T-cell (primary cell): ENCODE measurements at regions not wholly inside any gene's neighbourhood (a gene's known extent, or its start where the extent isn't known, plus 50 kb on each side); places are given as distances from the start of the nearest gene placed in this dataset.

Experiments used
- ATAC-seq, 4 experiments: fragments of 200-7000 bp in 3 of 4; fragments of 150-1000 bp in 1 of 4; cut with Tn5 transposase; replicated peaks in 1 of 4; 1 replicate in 3 of 4; 2 replicates in 1 of 4; pipeline ENCODE4 v1.10.0; 2021; ENCODE audit warnings: moderate library complexity in 3 of 4, mild to moderate bottlenecking in 2 of 4, moderate number of reproducible peaks in 1 of 4
- CTCF ChIA-PET, 2 donors: fragments of 300-600 bp; sonication (Branson Sonifier 250); formaldehyde crosslinking; loops; one replicate each; lab custom pipeline; 2022; ENCODE audit warnings: antibody characterized with exemption in 2 of 2; lab: Charles Lee
- POLR2A ChIA-PET, 2 donors: fragments of 300-600 bp; sonication (Branson Sonifier 250); formaldehyde crosslinking; loops; one replicate each; lab custom pipeline; 2022; ENCODE audit warnings: antibody characterized with exemption in 2 of 2; lab: Charles Lee
- DNase-seq, 35 experiments: peaks; one replicate each; pipeline versions ENCODE4 v3.0.0 to v3.0.0-alpha.2; 2013 to 2023
- H3K27ac ChIP-seq: one replicate; pipeline ENCODE4 v1.5.1; 2013; ENCODE audit warnings: low read length
- H3K27me3 ChIP-seq, 2 experiments: replicated peaks in 1 of 2; 1 replicate in 1 of 2; 2 replicates in 1 of 2; pipeline versions ENCODE4 v1.6.1 to v1.7.0; 2013; ENCODE audit warnings: low read length in 1 of 2, mixed read lengths in 1 of 2; ENCODE audit not compliant: control insufficient read depth in 2 of 2, insufficient read depth in 2 of 2; ENCODE audit errors: extremely low read depth in 1 of 2
- H3K36me3 ChIP-seq, 2 donors: 1 replicate in 1 of 2; 2 replicates in 1 of 2; pipeline versions ENCODE4 v1.6.1 to v1.7.0; 2013; ENCODE audit warnings: low read length in 1 of 2; ENCODE audit not compliant: control insufficient read depth in 2 of 2, insufficient read depth in 1 of 2; ENCODE audit errors: extremely low read depth in 1 of 2
- H3K4me1 ChIP-seq, 2 experiments: 1 replicate in 1 of 2; 2 replicates in 1 of 2; pipeline versions ENCODE4 v1.6.1 to v1.7.0; 2013; ENCODE audit warnings: low read length in 2 of 2, mixed read lengths in 1 of 2; ENCODE audit not compliant: insufficient read depth in 2 of 2, control insufficient read depth in 1 of 2; ENCODE audit errors: extremely low read depth in 1 of 2
- H3K4me3 ChIP-seq, 2 donors: 1 replicate in 1 of 2; 2 replicates in 1 of 2; pipeline versions ENCODE4 v1.5.1 to v1.7.0; 2013; ENCODE audit warnings: mild to moderate bottlenecking in 2 of 2, low read length in 1 of 2, moderate library complexity in 1 of 2; ENCODE audit not compliant: control insufficient read depth in 1 of 2; ENCODE audit errors: extremely low read depth in 1 of 2
- H3K9me3 ChIP-seq: 2 replicates; pipeline ENCODE4 v1.7.0; 2013
- H3K27ac Mint-ChIP-seq, 2 donors: one replicate each; pipeline ENCODE4 v1.8.0; 2020 to 2021; ENCODE audit warnings: mild to moderate bottlenecking in 2 of 2, mixed read lengths in 2 of 2
- H3K27me3 Mint-ChIP-seq, 2 donors: one replicate each; pipeline ENCODE4 v1.8.0; 2021 to 2022; ENCODE audit warnings: mixed read lengths in 2 of 2
- H3K36me3 Mint-ChIP-seq: one replicate; pipeline ENCODE4 v1.8.0; 2021; ENCODE audit warnings: mixed read lengths
- H3K4me1 Mint-ChIP-seq, 3 donors: one replicate each; pipeline ENCODE4 v1.8.0; 2020 to 2022; ENCODE audit warnings: mixed read lengths in 3 of 3, mild to moderate bottlenecking in 1 of 3
- H3K4me3 Mint-ChIP-seq, 3 donors: one replicate each; pipeline ENCODE4 v1.8.0; 2020 to 2022; ENCODE audit warnings: mild to moderate bottlenecking in 3 of 3, mixed read lengths in 3 of 3, moderate library complexity in 3 of 3
- H3K9me3 Mint-ChIP-seq, 3 donors: one replicate each; pipeline ENCODE4 v1.8.0; 2020 to 2022; ENCODE audit warnings: mixed read lengths in 3 of 3
- WGBS: methylation state at CpG from one replicate; pipeline ENCODE4 v1.1.5; 2013; ENCODE audit warnings: missing lambda C conversion rate; ENCODE audit not compliant: insufficient coverage; 5-methylcytosine and 5-hydroxymethylcytosine counted together

DNA sequence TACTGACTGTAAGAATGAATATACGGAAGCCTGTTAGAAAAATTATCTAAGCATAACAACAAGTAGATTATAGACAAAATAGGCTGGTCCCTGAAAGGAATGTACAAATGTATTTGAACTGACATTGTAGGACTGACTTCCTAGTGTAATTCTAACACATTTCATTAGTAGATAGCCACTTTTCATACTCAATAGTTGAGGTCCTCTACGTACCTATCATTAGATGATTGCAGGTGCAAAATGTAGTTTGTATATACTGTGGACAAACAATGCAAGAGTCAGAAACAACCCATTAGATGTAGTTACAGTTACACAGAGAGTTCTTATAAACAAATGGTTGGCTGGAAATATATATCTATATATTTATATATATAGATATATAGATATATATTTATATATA lies 402.3 kb upstream of the SLITRK6 start:
- no peak overlapping the region for H3K27ac Mint-ChIP-seq
- no CpG with 5 or more reads among the region's 2 CpGs for WGBS
- H3K9me3 Mint-ChIP-seq = peaks cover 0 to 1% (median 0%) of the 10 kb centered on the region in 3 donors
- ChIA-PET POLR2A (no interaction called here), CTCF (no interaction called here)
- DNase-seq (no peak), ATAC-seq (no peak)
- Histone ChIP-seq H3K4me3 (no peak overlapping the region), H3K27ac (no peak overlapping the region), H3K36me3 (no peaks in the 10 kb centered on the region), H3K4me1 (no peaks in the 10 kb centered on the region), H3K9me3 (no peaks in the 10 kb centered on the region), H3K27me3 (no peaks in the 10 kb centered on the region)
- H3K4me1 Mint-ChIP-seq = no peaks in the 10 kb centered on the region
- H3K27me3 Mint-ChIP-seq = no peaks in the 10 kb centered on the region
- H3K36me3 Mint-ChIP-seq = no peaks in the 10 kb centered on the region
- no peak overlapping the region for H3K4me3 Mint-ChIP-seq

GRCh38 chr13:86193281-86193680 lies 394.1 kb upstream of the SLITRK6 start:
- POLR2A ChIA-PET = no interaction called here
- no peaks in the 10 kb centered on the region for H3K27me3 Mint-ChIP-seq

DNA sequence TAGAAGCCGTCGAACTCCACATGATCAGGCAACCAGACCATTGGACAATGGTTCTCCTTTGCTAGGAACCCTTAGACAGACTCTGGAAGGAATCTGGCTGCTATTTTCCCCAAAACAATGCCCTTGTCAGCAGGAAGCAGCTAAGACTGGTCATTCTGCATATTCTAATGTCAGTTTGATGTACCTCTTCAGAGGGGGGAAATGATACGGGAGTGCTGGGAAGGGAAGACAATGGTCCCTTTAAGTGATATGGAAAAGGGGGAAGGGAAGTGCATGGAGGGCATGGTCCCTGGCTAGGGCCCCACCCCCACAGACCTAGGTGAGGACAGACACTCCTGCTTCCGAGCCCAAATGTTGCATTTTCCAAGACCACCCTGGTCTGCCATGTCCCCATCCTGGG lies 389.0 kb upstream of the SLITRK6 start:
- H3K4me3 ChIP-seq = no peak overlapping the region
- H3K36me3 ChIP-seq = no peaks in the 10 kb centered on the region
- CTCF ChIA-PET = no interaction called here
- H3K27ac ChIP-seq = no peak overlapping the region
- no peaks in the 10 kb centered on the region for H3K4me1 ChIP-seq
- H3K4me1 Mint-ChIP-seq = no peaks in the 10 kb centered on the region
- no peak overlapping the region for H3K27ac Mint-ChIP-seq
- POLR2A ChIA-PET = no interaction called here
- H3K9me3 Mint-ChIP-seq = peaks cover 5 to 18% (median 18%) of the 10 kb centered on the region in 3 donors
- no peaks in the 10 kb centered on the region for H3K9me3 ChIP-seq
- H3K27me3 Mint-ChIP-seq = no peaks in the 10 kb centered on the region
- DNase-seq = no peak
- H3K36me3 Mint-ChIP-seq = no peaks in the 10 kb centered on the region
- H3K27me3 ChIP-seq = no peaks in the 10 kb centered on the region
- no peak overlapping the region for H3K4me3 Mint-ChIP-seq
- no peak for ATAC-seq
- WGBS = 96% methylated on average over 3 of the region's 4 CpGs

More at GRCh38 chr13:86193281-86193680, 394.1 kb upstream of the SLITRK6 start:
- no peaks in the 10 kb centered on the region for H3K36me3 Mint-ChIP-seq
- ATAC-seq = no peak
- no peaks in the 10 kb centered on the region for H3K9me3 ChIP-seq
- CTCF ChIA-PET = no interaction called here
- WGBS = no CpG with 5 or more reads among the region's 1 CpG
- no peak overlapping the region for H3K4me3 Mint-ChIP-seq
- no peak overlapping the region for H3K27ac Mint-ChIP-seq
- H3K27ac ChIP-seq = no peak overlapping the region
- no peaks in the 10 kb centered on the region for H3K4me1 Mint-ChIP-seq
- H3K27me3 ChIP-seq = no peaks in the 10 kb centered on the region
- H3K4me3 ChIP-seq = no peak overlapping the region
- no peak for DNase-seq
- H3K36me3 ChIP-seq = no peaks in the 10 kb centered on the region
- peaks cover 2 to 16% (median 8%) of the 10 kb centered on the region in 3 donors for H3K9me3 Mint-ChIP-seq
- H3K4me1 ChIP-seq = no peaks in the 10 kb centered on the region

DNA sequence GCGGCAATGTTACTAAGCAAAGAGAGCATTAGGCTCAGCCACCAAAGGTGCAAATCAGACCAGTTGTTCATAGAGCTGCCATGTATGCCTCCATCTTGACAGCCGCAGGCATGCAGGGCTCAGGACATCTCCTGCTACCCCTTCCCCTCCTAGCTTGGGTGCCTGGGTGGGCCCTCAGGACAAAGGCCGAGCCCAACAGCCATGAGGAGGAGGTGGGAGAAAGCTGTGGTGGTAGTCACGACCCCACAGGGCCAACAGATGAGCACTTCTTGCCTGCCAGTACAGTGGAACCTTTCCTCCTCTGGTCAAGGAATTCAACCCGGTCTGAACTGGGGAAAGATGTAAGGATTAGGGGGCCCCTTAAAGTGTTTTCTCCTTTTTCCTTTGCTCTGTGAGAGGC lies 386.4 kb upstream of the SLITRK6 start:
- no peak overlapping the region for H3K27ac Mint-ChIP-seq

DNA sequence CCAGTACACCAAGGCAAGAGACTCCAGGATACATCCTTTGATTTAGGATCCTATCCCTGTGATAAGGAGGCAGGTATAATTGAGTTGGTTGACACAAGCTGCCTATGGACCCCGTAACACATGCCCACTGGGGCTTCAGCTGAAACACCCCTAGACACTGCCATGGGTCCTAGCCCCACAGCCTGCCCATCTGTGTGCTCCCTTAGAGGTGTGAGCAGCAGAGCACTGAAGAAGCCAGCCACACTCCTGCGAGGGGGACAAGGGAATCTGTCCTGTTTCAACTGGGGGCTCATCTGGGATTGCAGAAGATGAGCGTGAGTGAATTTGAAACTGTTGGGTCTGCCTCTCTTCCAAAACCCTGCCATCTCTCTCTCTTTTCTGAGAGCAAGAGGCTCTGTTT lies 385.9 kb upstream of the SLITRK6 start:
- WGBS = 69% methylated on average over 2 of the region's 3 CpGs
- ATAC-seq = no peak
- no peaks in the 10 kb centered on the region for H3K4me1 Mint-ChIP-seq

More for the DNA sequence above, 386.4 kb upstream of the SLITRK6 start:
- Histone ChIP-seq H3K4me3 (no peak overlapping the region), H3K36me3 (no peaks in the 10 kb centered on the region), H3K27ac (no peak overlapping the region), H3K4me1 (no peaks in the 10 kb centered on the region), H3K9me3 (no peaks in the 10 kb centered on the region), H3K27me3 (no peaks in the 10 kb centered on the region)
- DNase-seq (no peak), ATAC-seq (no peak)
- Mint-ChIP-seq H3K9me3 (peaks cover 5 to 21% (median 18%) of the 10 kb centered on the region in 3 donors), H3K27me3 (no peaks in the 10 kb centered on the region), H3K4me1 (no peaks in the 10 kb centered on the region), H3K36me3 (no peaks in the 10 kb centered on the region), H3K4me3 (no peak overlapping the region)
- ChIA-PET POLR2A (no interaction called here), CTCF (no interaction called here)
- 17% methylated on average over 1 of the region's 5 CpGs for WGBS

GRCh38 chr13:86174622-86175021 lies 375.4 kb upstream of the SLITRK6 start:
- Histone ChIP-seq H3K36me3 (no peaks in the 10 kb centered on the region), H3K9me3 (no peaks in the 10 kb centered on the region), H3K27me3 (no peaks in the 10 kb centered on the region), H3K4me3 (no peak overlapping the region), H3K27ac (no peak overlapping the region), H3K4me1 (no peaks in the 10 kb centered on the region)
- no peak for DNase-seq
- ATAC-seq = no peak
- Mint-ChIP-seq H3K27ac (no peak overlapping the region), H3K4me1 (no peaks in the 10 kb centered on the region), H3K9me3 (peaks cover 3 to 12% (median 7%) of the 10 kb centered on the region in 3 donors), H3K4me3 (no peak overlapping the region), H3K27me3 (no peaks in the 10 kb centered on the region), H3K36me3 (no peaks in the 10 kb centered on the region)
- WGBS = no CpG with 5 or more reads among the region's 2 CpGs
- ChIA-PET POLR2A (no interaction called here), CTCF (no interaction called here)

More for the DNA sequence above, 385.9 kb upstream of the SLITRK6 start:
- no peak for DNase-seq
- no peaks in the 10 kb centered on the region for H3K36me3 Mint-ChIP-seq
- no peaks in the 10 kb centered on the region for H3K27me3 Mint-ChIP-seq
- no peak overlapping the region for H3K27ac Mint-ChIP-seq
- Histone ChIP-seq H3K27me3 (no peaks in the 10 kb centered on the region), H3K27ac (no peak overlapping the region), H3K36me3 (no peaks in the 10 kb centered on the region), H3K4me1 (no peaks in the 10 kb centered on the region), H3K4me3 (no peak overlapping the region), H3K9me3 (no peaks in the 10 kb centered on the region)
- ChIA-PET POLR2A (no interaction called here), CTCF (no interaction called here)
- H3K9me3 Mint-ChIP-seq = peaks cover 4 to 20% (median 16%) of the 10 kb centered on the region in 3 donors
- no peak overlapping the region for H3K4me3 Mint-ChIP-seq

- no peaks in the 10 kb centered on the region for H3K36me3 ChIP-seq
- no peaks in the 10 kb centered on the region for H3K9me3 ChIP-seq
- peaks cover 0 to 10% (median 3%) of the 10 kb centered on the region in 3 donors for H3K9me3 Mint-ChIP-seq
- no peaks in the 10 kb centered on the region for H3K27me3 Mint-ChIP-seq
- H3K4me3 Mint-ChIP-seq = no peak overlapping the region
- ATAC-seq (no peak), DNase-seq (no peak)
- H3K27me3 ChIP-seq = no peaks in the 10 kb centered on the region
- H3K4me3 ChIP-seq = no peak overlapping the region
- no peak overlapping the region for H3K27ac Mint-ChIP-seq
- H3K36me3 Mint-ChIP-seq = no peaks in the 10 kb centered on the region
- no CpG with 5 or more reads among the region's 3 CpGs for WGBS
- H3K4me1 ChIP-seq = no peaks in the 10 kb centered on the region
- POLR2A ChIA-PET = no interaction called here
- no peak overlapping the region for H3K27ac ChIP-seq
- CTCF ChIA-PET = no interaction called here
- no peaks in the 10 kb centered on the region for H3K4me1 Mint-ChIP-seq
Measured at GRCh38 chr13:86172961-86173360, 373.7 kb upstream of the SLITRK6 start.
